WTC11 (cell line): ENCODE measurements at regions not wholly inside any gene's neighbourhood (a gene's known extent, or its start where the extent isn't known, plus 50 kb on each side); places are given as distances from the start of the nearest gene placed in this dataset.

ENCODE experiments used
- ATAC-seq: fragments of 200-7000 bp; cut with Tn5 transposase; 2 replicates; pipeline ENCODE4 v1.10.0; 2021; ENCODE audit warnings: mild to moderate bottlenecking, moderate library complexity
- CTCF ChIA-PET: fragments of 300-600 bp; sonication (Branson Sonifier 250); formaldehyde crosslinking; loops from one replicate; lab custom pipeline; 2021; ENCODE audit warnings: antibody characterized with exemption; lab: Charles Lee
- POLR2A ChIA-PET: fragments of 350-600 bp; sonication (Branson Sonifier 250); formaldehyde crosslinking; loops from one replicate; lab custom pipeline; 2021; ENCODE audit warnings: antibody characterized with exemption; lab: Charles Lee
- DNase-seq: peaks from one replicate; pipeline ENCODE4 v3.0.0; 2021; ENCODE audit warnings: low spot score
- H3K27ac Mint-ChIP-seq: 2 replicates; pipeline ENCODE4 v1.8.0; 2021; ENCODE audit warnings: mixed read lengths
- H3K27me3 Mint-ChIP-seq: 2 replicates; pipeline ENCODE4 v1.8.0; 2021; ENCODE audit warnings: low read depth, mild to moderate bottlenecking, moderate library complexity, mixed read lengths
- H3K36me3 Mint-ChIP-seq: 2 replicates; pipeline ENCODE4 v1.8.0; 2021; ENCODE audit warnings: mixed read lengths
- H3K4me1 Mint-ChIP-seq: 2 replicates; pipeline ENCODE4 v1.8.0; 2022; ENCODE audit warnings: mixed read lengths
- H3K4me3 Mint-ChIP-seq: 2 replicates; pipeline ENCODE4 v1.8.0; 2021; ENCODE audit warnings: mild to moderate bottlenecking, moderate library complexity, mixed read lengths
- H3K9me3 Mint-ChIP-seq: 2 replicates; pipeline ENCODE4 v1.8.0; 2021; ENCODE audit warnings: mixed read lengths
- GTF2I ChIP-seq: fragments of 250-450 bp; sonication (Bioruptor Pico); conservative IDR thresholded peaks from 2 replicates; pipeline ENCODE4 v1.4.0; 2021; ENCODE audit warnings: mild to moderate bottlenecking
- JAZF1 ChIP-seq: fragments of 250-450 bp; sonication (Bioruptor Pico); IDR thresholded peaks from 2 replicates; pipeline ENCODE4 v1.9.0; 2021; ENCODE audit warnings: moderate library complexity, mild to moderate bottlenecking, inconsistent platforms
- JUN ChIP-seq: sonication (generic); formaldehyde crosslinking; IDR thresholded peaks from 2 replicates; pipeline ENCODE4 v1.8.0; 2023; ENCODE audit warnings: mild to moderate bottlenecking, missing genetic modification reagents
- NFE2L1 ChIP-seq: sonication (generic); formaldehyde crosslinking; IDR thresholded peaks from 2 replicates; pipeline ENCODE4 v1.8.1; 2023; ENCODE audit warnings: missing genetic modification reagents
- NR1H2 ChIP-seq: sonication (generic); formaldehyde crosslinking; IDR thresholded peaks from 2 replicates; pipeline ENCODE4 v1.9.0; 2021; ENCODE audit warnings: mild to moderate bottlenecking, moderate library complexity, missing genetic modification reagents
- ZNF219 ChIP-seq: sonication (generic); formaldehyde crosslinking; IDR thresholded peaks from 2 replicates; pipeline ENCODE4 v1.8.0; 2023; ENCODE audit warnings: missing genetic modification reagents, mild to moderate bottlenecking, borderline replicate concordance
- ZNF317 ChIP-seq: sonication (generic); formaldehyde crosslinking; IDR thresholded peaks from 2 replicates; pipeline ENCODE4 v1.8.1; 2023; ENCODE audit warnings: low read depth, mild to moderate bottlenecking, moderate library complexity, missing genetic modification reagents, borderline replicate concordance
- TF ChIP-seq, protein P1 (sequence below): sonication (generic); formaldehyde crosslinking; IDR thresholded peaks from 2 replicates; pipeline ENCODE4 v1.8.1; 2023; ENCODE audit warnings: mild to moderate bottlenecking, missing genetic modification reagents, borderline replicate concordance
- TF ChIP-seq, protein P2 (sequence below): sonication (generic); formaldehyde crosslinking; IDR thresholded peaks from 2 replicates; pipeline ENCODE4 v1.8.1; 2022; ENCODE audit warnings: missing genetic modification reagents, borderline replicate concordance
- TF ChIP-seq, protein P3 (sequence below): fragments of 250-450 bp; sonication (Bioruptor Pico); IDR thresholded peaks from 2 replicates; pipeline ENCODE4 v2.1.2; 2022; ENCODE audit warnings: mild to moderate bottlenecking, moderate library complexity
- TF ChIP-seq, protein P4 (sequence below): sonication (generic); formaldehyde crosslinking; IDR thresholded peaks from 2 replicates; pipeline ENCODE4 v1.8.0; 2023; ENCODE audit warnings: missing genetic modification reagents, mild to moderate bottlenecking, borderline replicate concordance
- TF ChIP-seq, protein P5 (sequence below): fragments of 250-450 bp; sonication (Bioruptor Pico); IDR thresholded peaks from 2 replicates; pipeline ENCODE4 v1.9.0; 2021; ENCODE audit warnings: moderate library complexity, mild to moderate bottlenecking, inconsistent platforms, borderline replicate concordance

DNA sequence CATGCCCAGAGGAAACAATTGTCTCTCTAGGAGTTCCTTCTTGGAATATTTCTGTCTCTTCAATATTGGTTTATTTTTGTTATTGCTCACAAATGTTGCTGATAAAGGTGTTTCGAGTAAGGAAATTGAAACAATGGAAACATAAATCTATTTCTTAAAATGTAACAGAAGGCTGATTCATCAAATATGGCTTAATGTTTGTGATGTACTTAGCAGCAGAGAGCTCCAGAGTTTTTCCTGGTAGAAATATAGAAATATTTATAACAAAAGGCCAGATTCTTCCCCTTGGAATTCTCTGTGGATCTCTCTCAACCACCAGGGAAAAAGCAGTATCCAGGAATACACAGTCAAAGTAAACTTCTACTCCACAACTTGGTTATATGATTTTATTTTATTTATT lies 149.2 kb upstream of the LRIG3 start:
- no peaks in the 10 kb centered on the region for H3K4me1 Mint-ChIP-seq
- ChIA-PET POLR2A (interaction anchor here (0.6 kb wide), 1 partner anchor 9 kb away, joined by 6 read pairs; no protein-coding TSS in a partner anchor), CTCF (no interaction called here)
- no peaks in the 10 kb centered on the region for H3K27me3 Mint-ChIP-seq
- TF ChIP-seq GTF2I (CRISPR knock-in tag) (no peak), ZNF219 (CRISPR knock-in tag) (no peak), JAZF1 (CRISPR knock-in tag) (no peak), NFE2L1 (CRISPR knock-in tag) (no peak), NR1H2 (no peak)
- TF ChIP-seq, protein P1, sequence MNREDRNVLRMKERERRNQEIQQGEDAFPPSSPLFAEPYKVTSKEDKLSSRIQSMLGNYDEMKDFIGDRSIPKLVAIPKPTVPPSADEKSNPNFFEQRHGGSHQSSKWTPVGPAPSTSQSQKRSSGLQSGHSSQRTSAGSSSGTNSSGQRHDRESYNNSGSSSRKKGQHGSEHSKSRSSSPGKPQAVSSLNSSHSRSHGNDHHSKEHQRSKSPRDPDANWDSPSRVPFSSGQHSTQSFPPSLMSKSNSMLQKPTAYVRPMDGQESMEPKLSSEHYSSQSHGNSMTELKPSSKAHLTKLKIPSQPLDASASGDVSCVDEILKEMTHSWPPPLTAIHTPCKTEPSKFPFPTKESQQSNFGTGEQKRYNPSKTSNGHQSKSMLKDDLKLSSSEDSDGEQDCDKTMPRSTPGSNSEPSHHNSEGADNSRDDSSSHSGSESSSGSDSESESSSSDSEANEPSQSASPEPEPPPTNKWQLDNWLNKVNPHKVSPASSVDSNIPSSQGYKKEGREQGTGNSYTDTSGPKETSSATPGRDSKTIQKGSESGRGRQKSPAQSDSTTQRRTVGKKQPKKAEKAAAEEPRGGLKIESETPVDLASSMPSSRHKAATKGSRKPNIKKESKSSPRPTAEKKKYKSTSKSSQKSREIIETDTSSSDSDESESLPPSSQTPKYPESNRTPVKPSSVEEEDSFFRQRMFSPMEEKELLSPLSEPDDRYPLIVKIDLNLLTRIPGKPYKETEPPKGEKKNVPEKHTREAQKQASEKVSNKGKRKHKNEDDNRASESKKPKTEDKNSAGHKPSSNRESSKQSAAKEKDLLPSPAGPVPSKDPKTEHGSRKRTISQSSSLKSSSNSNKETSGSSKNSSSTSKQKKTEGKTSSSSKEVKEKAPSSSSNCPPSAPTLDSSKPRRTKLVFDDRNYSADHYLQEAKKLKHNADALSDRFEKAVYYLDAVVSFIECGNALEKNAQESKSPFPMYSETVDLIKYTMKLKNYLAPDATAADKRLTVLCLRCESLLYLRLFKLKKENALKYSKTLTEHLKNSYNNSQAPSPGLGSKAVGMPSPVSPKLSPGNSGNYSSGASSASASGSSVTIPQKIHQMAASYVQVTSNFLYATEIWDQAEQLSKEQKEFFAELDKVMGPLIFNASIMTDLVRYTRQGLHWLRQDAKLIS (CRISPR knock-in tag): no peak
- TF ChIP-seq, protein P2, sequence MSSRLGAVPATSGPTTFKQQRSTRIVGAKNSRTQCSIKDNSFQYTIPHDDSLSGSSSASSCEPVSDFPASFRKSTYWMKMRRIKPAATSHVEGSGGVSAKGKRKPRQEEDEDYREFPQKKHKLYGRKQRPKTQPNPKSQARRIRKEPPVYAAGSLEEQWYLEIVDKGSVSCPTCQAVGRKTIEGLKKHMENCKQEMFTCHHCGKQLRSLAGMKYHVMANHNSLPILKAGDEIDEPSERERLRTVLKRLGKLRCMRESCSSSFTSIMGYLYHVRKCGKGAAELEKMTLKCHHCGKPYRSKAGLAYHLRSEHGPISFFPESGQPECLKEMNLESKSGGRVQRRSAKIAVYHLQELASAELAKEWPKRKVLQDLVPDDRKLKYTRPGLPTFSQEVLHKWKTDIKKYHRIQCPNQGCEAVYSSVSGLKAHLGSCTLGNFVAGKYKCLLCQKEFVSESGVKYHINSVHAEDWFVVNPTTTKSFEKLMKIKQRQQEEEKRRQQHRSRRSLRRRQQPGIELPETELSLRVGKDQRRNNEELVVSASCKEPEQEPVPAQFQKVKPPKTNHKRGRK (CRISPR knock-in tag): no peak
- TF ChIP-seq, protein P3, sequence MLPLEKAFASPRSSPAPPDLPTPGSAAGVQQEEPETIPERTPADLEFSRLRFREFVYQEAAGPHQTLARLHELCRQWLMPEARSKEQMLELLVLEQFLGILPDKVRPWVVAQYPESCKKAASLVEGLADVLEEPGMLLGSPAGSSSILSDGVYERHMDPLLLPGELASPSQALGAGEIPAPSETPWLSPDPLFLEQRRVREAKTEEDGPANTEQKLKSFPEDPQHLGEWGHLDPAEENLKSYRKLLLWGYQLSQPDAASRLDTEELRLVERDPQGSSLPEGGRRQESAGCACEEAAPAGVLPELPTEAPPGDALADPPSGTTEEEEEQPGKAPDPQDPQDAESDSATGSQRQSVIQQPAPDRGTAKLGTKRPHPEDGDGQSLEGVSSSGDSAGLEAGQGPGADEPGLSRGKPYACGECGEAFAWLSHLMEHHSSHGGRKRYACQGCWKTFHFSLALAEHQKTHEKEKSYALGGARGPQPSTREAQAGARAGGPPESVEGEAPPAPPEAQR (CRISPR knock-in tag): no peak
- DNase-seq (no peak), ATAC-seq (no peak)
- no peaks in the 10 kb centered on the region for H3K36me3 Mint-ChIP-seq
- H3K4me3 Mint-ChIP-seq: no peak overlapping the region
- H3K27ac Mint-ChIP-seq: no peak overlapping the region
- H3K9me3 Mint-ChIP-seq: no peaks in the 10 kb centered on the region

DNA sequence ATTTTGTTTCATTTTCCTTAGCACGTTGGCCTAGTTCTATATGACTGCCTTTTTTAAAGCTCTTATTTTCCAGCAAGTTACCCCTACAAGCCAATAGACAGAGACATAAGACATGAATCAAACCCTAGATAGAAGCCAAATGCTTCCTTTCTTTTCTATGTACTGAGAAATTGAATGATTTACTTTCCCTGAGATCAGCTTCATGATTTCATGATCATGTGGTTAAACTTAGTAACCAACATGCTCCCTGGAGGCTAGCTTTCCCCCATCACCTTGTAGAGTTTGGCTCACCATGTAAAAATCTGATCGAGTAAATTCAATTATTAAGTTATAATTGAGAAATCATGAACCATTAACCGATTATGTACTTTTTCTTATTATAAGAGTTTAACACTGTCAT lies 148.1 kb upstream of the LRIG3 start:
- POLR2A ChIA-PET: no interaction called here
- Mint-ChIP-seq H3K9me3 (no peaks in the 10 kb centered on the region), H3K4me3 (no peak overlapping the region), H3K27ac (no peak overlapping the region), H3K4me1 (no peaks in the 10 kb centered on the region), H3K27me3 (no peaks in the 10 kb centered on the region), H3K36me3 (no peaks in the 10 kb centered on the region)
- DNase-seq: no peak
- CTCF ChIA-PET: no interaction called here
- TF ChIP-seq, protein P4, sequence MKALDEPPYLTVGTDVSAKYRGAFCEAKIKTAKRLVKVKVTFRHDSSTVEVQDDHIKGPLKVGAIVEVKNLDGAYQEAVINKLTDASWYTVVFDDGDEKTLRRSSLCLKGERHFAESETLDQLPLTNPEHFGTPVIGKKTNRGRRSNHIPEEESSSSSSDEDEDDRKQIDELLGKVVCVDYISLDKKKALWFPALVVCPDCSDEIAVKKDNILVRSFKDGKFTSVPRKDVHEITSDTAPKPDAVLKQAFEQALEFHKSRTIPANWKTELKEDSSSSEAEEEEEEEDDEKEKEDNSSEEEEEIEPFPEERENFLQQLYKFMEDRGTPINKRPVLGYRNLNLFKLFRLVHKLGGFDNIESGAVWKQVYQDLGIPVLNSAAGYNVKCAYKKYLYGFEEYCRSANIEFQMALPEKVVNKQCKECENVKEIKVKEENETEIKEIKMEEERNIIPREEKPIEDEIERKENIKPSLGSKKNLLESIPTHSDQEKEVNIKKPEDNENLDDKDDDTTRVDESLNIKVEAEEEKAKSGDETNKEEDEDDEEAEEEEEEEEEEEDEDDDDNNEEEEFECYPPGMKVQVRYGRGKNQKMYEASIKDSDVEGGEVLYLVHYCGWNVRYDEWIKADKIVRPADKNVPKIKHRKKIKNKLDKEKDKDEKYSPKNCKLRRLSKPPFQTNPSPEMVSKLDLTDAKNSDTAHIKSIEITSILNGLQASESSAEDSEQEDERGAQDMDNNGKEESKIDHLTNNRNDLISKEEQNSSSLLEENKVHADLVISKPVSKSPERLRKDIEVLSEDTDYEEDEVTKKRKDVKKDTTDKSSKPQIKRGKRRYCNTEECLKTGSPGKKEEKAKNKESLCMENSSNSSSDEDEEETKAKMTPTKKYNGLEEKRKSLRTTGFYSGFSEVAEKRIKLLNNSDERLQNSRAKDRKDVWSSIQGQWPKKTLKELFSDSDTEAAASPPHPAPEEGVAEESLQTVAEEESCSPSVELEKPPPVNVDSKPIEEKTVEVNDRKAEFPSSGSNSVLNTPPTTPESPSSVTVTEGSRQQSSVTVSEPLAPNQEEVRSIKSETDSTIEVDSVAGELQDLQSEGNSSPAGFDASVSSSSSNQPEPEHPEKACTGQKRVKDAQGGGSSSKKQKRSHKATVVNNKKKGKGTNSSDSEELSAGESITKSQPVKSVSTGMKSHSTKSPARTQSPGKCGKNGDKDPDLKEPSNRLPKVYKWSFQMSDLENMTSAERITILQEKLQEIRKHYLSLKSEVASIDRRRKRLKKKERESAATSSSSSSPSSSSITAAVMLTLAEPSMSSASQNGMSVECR (CRISPR knock-in tag): no peak
- TF ChIP-seq JUN (CRISPR knock-in tag) (no peak), ZNF317 (CRISPR knock-in tag) (no peak)
- TF ChIP-seq, protein P5, sequence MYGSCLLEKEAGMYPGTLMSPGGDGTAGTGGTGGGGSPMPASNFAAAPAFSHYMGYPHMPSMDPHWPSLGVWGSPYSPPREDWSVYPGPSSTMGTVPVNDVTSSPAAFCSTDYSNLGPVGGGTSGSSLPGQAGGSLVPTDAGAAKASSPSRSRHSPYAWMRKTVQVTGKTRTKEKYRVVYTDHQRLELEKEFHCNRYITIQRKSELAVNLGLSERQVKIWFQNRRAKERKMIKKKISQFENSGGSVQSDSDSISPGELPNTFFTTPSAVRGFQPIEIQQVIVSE (CRISPR knock-in tag): no peak
- no peak for ATAC-seq
